Vagina (tissue), 2 donors: ENCODE measurements at regions not wholly inside any gene's neighbourhood (a gene's known extent, or its start where the extent isn't known, plus 50 kb on each side); places are given as distances from the start of the nearest gene placed in this dataset.

Experiments
- POLR2A ChIP-seq, 2 donors: fragments of 450-650 bp; IDR thresholded peaks; one replicate each; pipeline ENCODE4 v1.6.1; 2017; ENCODE audit warnings: antibody characterized with exemption in 2 of 2, mild to moderate bottlenecking in 2 of 2, moderate library complexity in 2 of 2
- POLR2AphosphoS5 ChIP-seq, 2 donors: sonication (generic); formaldehyde crosslinking; IDR thresholded peaks; one replicate each; pipeline ENCODE4 v1.9.0; 2017; ENCODE audit warnings: antibody characterized with exemption in 2 of 2, mild to moderate bottlenecking in 2 of 2, low read depth in 1 of 2; ENCODE audit not compliant: insufficient read depth in 1 of 2
- TF ChIP-seq, protein P1 (sequence below), 3 experiments: fragments of 450-650 bp in 2 of 3; fragments of 200-600 bp in 1 of 3; sonication (generic) in 1 of 3; IDR thresholded peaks; one replicate each; pipeline ENCODE4 v1.5.1; 2017 to 2019; ENCODE audit warnings: antibody characterized with exemption in 3 of 3, mild to moderate bottlenecking in 2 of 3, moderate library complexity in 2 of 3

DNA sequence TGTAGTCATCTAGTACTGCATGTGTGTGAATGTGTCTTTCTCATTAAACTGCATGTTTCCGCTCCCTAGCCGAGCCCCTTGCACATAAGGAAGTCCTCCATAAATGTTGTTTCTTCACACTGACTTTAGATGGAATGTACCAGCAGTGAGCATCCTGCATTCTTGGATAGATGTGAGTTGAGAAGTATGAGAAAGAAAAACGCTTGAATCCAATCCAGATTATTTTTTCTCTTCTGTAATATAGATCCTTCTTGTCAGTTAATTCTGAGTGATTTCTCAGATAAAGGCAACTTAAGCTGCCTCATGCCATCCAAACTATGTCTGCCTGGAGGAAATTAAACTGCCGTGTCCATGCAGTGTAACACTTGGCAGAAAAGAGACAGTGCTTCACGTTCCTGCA is 268.1 kb upstream of the ISX start:
- TF ChIP-seq POLR2AphosphoS5 (IDR thresholded peaks at IDR 0.05; ENCODE audit: insufficient read depth in 1 of 2, low read depth in 1 of 2) (no peak), POLR2A (IDR thresholded peaks at IDR 0.05) (no peak)
- TF ChIP-seq, protein P1, sequence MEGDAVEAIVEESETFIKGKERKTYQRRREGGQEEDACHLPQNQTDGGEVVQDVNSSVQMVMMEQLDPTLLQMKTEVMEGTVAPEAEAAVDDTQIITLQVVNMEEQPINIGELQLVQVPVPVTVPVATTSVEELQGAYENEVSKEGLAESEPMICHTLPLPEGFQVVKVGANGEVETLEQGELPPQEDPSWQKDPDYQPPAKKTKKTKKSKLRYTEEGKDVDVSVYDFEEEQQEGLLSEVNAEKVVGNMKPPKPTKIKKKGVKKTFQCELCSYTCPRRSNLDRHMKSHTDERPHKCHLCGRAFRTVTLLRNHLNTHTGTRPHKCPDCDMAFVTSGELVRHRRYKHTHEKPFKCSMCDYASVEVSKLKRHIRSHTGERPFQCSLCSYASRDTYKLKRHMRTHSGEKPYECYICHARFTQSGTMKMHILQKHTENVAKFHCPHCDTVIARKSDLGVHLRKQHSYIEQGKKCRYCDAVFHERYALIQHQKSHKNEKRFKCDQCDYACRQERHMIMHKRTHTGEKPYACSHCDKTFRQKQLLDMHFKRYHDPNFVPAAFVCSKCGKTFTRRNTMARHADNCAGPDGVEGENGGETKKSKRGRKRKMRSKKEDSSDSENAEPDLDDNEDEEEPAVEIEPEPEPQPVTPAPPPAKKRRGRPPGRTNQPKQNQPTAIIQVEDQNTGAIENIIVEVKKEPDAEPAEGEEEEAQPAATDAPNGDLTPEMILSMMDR (IDR thresholded peaks at IDR 0.05): no peak
